ENCODE measurements at regions not wholly inside any gene's neighbourhood (a gene's known extent, or its start where the extent isn't known, plus 50 kb on each side); places are given as distances from the start of the nearest gene placed in this dataset.
A peak's percentile ranks its signal among the peaks of the same experiment; 100 is the strongest.
"Not testable (repeated sequence)": the region's sequence is repeated elsewhere in the genome, so short reads cannot be mapped to it uniquely, and the experiment has no call there.

DNA sequence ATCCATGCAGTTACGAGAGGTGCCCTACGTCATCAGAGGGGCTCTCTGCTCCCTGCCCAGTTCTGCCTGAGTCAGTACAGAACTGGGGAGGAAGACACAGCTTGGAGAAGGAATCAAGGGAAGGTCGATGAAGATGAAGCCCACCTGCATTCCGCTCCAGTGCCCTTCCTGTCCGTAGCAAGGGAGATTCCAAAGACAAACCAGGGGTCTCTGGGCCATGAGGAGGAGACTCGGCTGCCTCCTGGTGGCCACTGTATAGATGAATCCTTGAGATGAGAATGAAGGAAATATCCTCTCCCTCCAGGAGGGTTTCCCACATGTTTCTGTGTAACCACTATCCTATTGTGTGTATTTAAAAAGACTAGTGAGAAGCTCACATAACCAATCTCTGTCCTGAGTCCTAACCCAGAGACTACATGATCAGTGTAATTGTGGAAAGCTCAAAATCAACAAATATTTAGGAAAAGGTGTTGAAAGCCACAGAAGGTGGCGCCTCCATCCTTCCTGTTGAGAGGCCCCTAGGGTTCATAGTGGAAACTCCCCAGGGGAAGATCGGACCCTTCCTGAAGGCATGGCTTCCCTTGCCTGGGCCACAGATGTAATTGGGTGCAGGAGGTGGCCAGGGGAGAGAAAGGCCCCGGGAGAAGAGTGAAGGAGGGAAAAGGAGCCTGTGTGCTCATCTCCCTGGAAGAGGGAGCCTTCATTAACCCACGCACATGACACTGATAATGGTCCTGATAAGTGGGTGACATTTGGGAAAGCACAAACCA lies 67.0 kb upstream of the LYZL2 start:
- DNase-seq, result not testable (repeated sequence)

DNA sequence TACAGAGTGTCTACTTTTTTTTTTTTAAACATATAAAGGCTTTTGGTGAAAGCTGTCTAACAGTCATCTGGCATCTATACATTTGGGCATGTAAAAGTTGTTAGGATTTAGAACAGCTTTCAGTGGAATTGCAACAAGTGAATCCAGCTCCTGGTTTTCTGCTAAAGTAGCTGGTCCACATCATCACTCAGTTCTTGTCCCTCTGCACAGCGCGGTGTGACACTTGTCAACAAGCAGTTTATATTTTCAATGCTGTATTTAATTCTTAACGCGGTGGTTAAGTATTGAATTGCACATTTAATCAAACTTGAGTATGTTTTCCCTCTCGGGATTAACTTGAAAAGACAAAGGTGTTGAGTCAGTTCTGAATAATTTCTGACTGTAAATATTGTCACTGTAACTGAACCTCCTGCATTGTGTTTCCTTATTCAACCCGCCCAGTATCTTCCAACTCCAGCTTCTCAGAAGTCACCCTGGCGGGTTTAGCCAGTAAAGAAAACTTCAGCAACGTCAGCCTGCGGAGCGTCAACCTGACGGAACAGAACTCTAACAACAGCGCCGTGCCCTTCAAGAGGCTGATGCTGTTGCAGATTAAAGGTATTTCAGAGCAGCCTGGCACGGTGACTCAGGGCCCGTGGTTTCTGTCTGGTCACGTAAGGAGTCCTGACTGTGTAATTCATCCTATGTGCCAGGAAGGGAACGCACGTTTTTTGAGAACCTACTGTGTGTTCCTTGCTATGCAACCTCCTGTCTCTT lies 66.1 kb upstream of the LYZL2 start:
- peak; percentile 61 to 87 for DNase-seq

DNA sequence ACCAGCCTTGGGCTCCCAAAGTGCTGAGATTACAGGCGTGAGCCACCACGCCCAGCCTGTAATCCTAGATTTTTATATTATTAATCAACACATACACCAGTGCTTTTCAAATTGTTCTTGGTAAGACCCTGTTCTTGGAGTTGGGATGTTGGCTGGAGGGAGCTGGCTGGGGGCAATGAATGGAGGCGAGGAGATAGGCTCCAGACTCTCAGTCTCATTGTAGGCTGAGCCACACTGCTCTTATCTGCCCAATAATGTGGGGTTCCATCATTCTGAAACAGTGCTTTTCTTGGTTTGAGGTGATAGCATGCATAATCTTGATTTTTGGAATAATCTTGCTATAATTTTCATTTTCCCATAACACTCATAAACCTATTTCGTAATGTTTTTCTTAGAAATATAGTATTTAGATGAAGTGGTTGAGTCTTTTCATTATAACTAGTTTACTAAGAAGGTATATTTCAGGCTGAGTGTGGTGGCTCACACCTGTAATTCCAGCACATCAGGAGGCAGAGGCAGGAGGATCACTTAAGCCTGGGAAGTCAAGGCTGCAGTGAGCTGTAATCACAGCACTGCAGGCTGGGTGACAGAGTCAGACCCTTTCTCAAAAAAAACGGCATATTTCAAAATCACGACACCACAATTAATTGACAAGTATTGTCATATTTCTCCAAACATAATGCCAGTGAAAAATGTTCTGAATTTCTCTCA lies 65.1 kb upstream of the LYZL2 start:
- DNase-seq, result no peak

DNA sequence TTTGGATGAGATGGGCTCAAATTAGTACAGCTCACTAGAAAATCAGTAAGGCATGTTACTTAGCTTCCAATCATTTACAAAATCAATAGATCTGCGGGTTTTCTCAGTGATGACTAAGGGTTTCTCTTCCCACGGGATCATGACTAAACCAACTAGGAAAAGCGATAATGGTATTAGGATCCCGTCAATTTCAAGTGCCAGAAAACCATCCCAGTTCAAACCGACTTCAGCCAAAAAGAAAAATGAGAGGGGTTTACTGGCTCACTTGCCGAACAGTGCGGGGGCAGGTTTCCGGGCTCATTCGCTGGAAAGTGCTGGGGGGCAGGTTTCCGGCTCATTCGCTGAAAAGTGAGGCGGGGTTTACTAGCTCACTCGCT lies 62.1 kb upstream of the LYZL2 start:
- no peak for DNase-seq

DNA sequence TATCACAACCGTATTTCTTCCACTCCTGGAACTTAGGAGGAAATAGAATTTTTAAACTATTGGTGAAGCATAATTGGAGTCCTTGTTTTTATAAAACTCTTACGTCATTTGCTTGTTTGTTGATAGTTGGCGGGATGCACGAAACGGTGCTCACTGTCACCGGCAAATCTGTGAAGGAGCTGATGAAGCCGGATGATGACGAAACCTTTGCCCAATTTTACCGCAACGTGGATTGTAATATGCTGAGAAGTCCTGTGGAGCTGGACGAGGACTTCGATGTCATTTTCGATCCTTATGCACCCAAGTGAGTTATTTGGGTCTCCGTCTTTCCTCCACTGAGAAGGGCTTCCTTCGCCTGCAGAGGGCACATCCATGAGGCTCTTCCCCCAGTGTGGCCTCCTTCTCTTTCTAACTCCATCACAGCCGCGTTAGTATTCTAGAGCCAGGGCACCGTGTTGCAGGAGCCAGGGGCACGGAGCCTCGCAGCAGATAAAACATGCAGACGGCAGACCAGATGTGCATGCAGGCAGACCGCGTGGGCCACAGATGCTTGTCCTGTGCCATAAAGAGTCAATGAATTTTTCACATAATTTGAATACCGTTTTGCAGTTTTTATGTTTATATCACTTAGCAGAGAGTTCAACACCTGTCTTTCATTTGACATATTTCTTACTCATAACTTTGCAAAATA lies 61.5 kb upstream of the LYZL2 start:
- DNase-seq, result not testable (repeated sequence)

DNA sequence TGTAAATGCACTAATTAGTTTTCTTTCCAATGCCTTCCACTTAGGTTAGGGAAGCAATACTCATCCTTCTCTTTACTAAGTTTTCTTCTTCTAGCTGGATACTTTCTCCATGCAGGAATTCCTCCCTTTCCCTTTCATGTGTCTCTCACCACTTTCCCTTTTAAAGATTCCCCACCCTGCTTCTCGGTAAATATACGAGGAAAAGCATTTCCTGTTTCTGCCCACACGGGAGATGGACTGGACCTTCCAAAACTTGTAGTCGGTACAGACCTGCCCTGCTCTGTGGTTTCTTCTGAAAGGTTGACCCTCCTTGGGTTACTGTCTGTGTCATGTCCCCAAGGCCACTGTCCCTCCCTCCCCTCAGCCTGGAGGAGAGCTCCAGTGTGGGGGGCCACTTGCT lies 58.9 kb upstream of the LYZL2 start:
- DNase-seq, result no peak

DNA sequence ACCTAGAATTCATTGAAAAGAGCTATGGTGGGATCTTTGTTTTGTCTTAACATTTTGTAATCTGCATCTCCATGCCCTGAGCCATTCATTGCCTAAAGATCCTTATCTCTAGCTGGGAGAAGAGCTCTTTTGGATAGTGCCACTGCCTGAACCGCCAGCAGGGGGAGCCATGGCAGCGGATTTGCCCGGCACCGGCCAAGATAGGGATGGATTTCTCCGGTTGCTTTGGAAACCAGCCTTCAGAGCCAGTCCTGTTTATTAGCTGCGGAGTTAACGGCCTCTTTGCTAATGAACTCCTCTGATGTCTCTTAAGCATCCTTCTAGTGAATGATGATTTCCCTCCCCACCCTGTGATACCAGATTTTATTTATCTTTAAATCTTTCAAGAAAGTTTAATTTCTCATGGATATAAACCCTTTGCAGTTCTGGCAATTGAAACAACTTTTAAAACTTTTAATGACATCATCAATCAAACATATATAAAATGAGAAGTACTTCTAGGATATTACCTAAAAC lies 58.2 kb upstream of the LYZL2 start:
- DNase-seq, result peak; percentile 66 to 80

DNA sequence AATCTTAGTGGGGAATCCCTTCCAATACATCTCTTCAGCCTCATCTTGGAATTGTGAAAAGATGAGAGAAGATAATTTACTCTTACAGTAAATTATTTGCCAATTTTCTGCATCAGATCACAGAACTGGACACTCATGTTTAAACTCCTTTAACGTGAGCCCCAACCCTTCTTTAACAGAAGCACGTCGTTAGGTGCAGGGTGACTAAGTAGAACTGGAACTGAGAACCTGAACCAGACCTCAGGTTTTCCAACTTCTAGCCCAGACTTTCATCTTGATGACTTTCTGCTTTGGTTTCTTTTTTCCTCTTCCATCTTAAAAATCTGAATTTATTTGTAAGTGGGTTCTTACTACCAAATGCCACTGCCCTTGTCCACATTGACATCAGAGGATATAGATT lies 57.2 kb upstream of the LYZL2 start:
- no peak for DNase-seq

DNA sequence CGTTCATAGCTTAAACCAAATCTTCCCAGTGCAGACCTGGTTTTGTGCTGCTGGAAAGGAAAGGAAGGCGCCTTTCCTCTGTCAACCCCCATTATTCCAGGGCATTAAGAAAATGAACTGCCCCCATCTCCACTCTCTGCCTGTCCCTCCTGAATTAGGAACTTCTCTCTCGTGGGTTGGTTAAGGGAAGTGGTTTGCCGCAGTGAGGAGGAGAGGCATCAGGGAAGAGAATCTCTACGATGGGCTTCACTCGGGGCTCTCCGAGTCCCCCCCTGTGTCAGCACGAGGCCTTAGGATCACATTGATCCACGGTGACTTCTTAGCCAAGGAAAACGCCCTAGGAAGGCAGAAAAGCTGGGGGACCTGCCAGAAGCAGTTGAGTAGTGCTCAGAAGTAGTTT lies 53.9 kb upstream of the LYZL2 start:
- no peak for DNase-seq

DNA sequence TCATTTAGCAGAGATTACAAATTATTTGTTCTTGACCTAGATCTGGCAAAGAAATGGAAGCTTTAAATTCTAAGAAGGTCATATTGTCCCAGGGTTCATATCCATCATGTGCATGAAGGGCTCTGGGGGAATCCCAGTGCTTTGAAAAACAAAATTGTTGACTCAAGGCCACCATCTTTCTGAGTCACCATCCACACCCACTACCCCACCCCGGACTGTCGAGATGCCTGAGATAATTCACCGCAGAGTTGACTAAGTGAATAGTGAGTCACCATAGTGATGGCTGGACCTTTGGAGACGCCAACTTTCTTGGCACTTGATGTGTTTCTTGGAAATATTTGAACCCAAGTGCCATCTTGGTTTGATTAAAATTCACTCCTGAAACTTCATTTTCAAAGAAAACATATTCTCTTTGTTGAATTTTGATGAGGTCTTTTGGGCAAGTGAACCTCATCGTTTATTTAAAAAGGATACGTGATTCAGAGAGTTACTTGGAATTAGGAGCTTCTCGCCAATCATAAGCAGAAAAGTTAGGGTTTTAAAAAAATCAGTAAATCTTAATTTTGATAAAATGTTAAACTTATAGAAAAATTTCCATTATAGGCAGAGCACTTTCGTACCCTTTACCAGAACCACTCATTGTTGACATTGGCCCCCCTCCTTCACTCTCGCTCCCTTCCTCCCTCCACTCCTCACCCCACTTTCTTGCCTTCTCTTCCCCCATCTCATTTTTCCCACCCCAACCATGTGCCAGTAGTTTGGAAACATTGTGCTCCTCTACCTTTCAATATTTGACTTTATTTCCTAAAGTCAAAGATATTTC lies 53.0 kb upstream of the LYZL2 start:
- peak; percentile 48 to 73 for DNase-seq

DNA sequence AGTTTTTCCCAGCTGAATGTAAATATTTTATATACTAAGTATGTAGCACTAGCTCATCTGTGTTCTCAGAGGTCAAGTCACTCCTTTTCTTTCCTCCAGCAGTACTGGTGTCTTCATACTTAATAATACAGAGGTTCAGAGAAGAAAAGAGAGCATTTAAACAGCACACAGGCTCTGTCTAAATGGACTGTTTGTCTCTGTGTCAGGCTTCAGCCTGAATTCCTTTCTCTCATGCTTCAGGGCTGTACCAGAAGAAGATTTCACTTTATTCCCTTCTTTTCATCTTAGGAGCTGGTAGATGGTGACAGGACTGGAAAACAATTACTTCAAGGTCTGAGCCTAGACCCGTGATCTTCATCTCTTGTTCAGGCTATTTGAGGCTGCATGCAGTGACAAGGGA lies 51.4 kb upstream of the LYZL2 start:
- DNase-seq, result no peak

Data from stimulated activated CD4-positive, alpha-beta T cell treated with anti-CD3 and anti-CD28 coated beads, Interleukin-4, amount 100 ng/mL, for 4 hours (primary cell).